Lung (tissue), 11 donors: ENCODE measurements at regions not wholly inside any gene's neighbourhood (a gene's known extent, or its start where the extent isn't known, plus 50 kb on each side); places are given as distances from the start of the nearest gene placed in this dataset.
A peak's percentile ranks its signal among the peaks of the same experiment; 100 is the strongest.

Experiments used
- ATAC-seq: fragments of 200-7000 bp; cut with Tn5 transposase; one replicate; pipeline ENCODE4 v1.9.1; 2020; ENCODE audit warnings: moderate number of reproducible peaks; ENCODE audit not compliant: insufficient read depth, low FRiP score
- DNase-seq, 3 donors: peaks; one replicate each; pipeline ENCODE4 v3.0.0-alpha.2; 2013 to 2017
- H3K27ac ChIP-seq, 2 donors: one replicate each; pipeline ENCODE4 v1.5.1; 2013; ENCODE audit warnings: mild to moderate bottlenecking in 2 of 2, moderate library complexity in 2 of 2, control low read depth in 1 of 2, inconsistent platforms in 1 of 2, low read depth in 1 of 2, low read length in 1 of 2
- H3K27me3 ChIP-seq, 3 donors: one replicate each; pipeline ENCODE4 v1.5.1; 2013; ENCODE audit warnings: low read length in 2 of 3; ENCODE audit not compliant: control insufficient read depth in 3 of 3, insufficient read depth in 3 of 3
- H3K36me3 ChIP-seq, 4 donors: one replicate each; pipeline ENCODE4 v1.5.1; 2013; ENCODE audit warnings: low read length in 4 of 4, mild to moderate bottlenecking in 1 of 4, moderate library complexity in 1 of 4; ENCODE audit not compliant: control insufficient read depth in 4 of 4, insufficient read depth in 4 of 4
- H3K4me1 ChIP-seq, 5 donors: one replicate each; pipeline ENCODE4 v1.5.1; 2013; ENCODE audit warnings: low read length in 5 of 5, mild to moderate bottlenecking in 2 of 5, moderate library complexity in 1 of 5; ENCODE audit not compliant: control insufficient read depth in 5 of 5, insufficient read depth in 5 of 5
- H3K4me3 ChIP-seq: one replicate; pipeline ENCODE4 v1.5.1; 2013; ENCODE audit warnings: mild to moderate bottlenecking, control low read depth, moderate library complexity
- H3K9ac ChIP-seq, 2 donors: one replicate each; pipeline ENCODE4 v1.5.1; 2013; ENCODE audit warnings: low read length in 2 of 2, control low read depth in 1 of 2; ENCODE audit not compliant: insufficient read depth in 1 of 2
- H3K9me3 ChIP-seq, 4 donors: one replicate each; pipeline ENCODE4 v1.5.1; 2013; ENCODE audit warnings: low read length in 3 of 4, mild to moderate bottlenecking in 1 of 4, moderate library complexity in 1 of 4; ENCODE audit not compliant: control insufficient read depth in 4 of 4, insufficient read depth in 3 of 4
- CTCF ChIP-seq: IDR thresholded peaks from 2 replicates; pipeline ENCODE4 v1.5.1; 2012; ENCODE audit warnings: mild to moderate bottlenecking; ENCODE audit errors: control extremely low read depth, extremely low read depth
- WGBS, 2 donors: extraction: QIAGEN DNeasy Blood & Tissue Kit; methylation state at CpG; one replicate each; pipeline ENCODE4 v1.1.7; 2013; 5-methylcytosine and 5-hydroxymethylcytosine counted together
- donor health status: control.
- donor health status: control.
- donor health status: Bipolar disorder and iron deficiency.
- donor health status: healthy.
- donor health status: DM: yes; HTN: yes; CAD: no.

- 32 to 45% methylated on average over 26 of the region's 26 CpGs for WGBS, 2 donors
- ATAC-seq = no peak
- DNase-seq = peak in 1 of 3 donors; percentile 32
- H3K36me3 ChIP-seq = no peaks in the 10 kb centered on the region
- TF ChIP-seq CTCF = no peak
- H3K9me3 ChIP-seq = no peaks in the 10 kb centered on the region
- no peak overlapping the region for H3K4me3 ChIP-seq
- H3K27me3 ChIP-seq = no peaks in the 10 kb centered on the region
- peaks cover 40 to 94% (median 75%) of the 10 kb centered on the region in 5 donors for H3K4me1 ChIP-seq
- peak overlapping the region; percentile 97 to 99 for H3K27ac ChIP-seq
- peak overlapping the region in 1 of 2 donors; percentile 83 for H3K9ac ChIP-seq
Observed at GRCh38 chr1:234722904-234723720, 113.1 kb upstream of the IRF2BP2 start.

- TF ChIP-seq CTCF = no peak
- ATAC-seq = no peak
Observed at GRCh38 chr1:234722270-234722704, 112.3 kb upstream of the IRF2BP2 start.

GRCh38 chr1:234721476-234722269 is 111.7 kb upstream of the IRF2BP2 start:
- Histone ChIP-seq H3K4me3 (no peak overlapping the region), H3K9ac (peak overlapping the region in 1 of 2 donors; percentile 64), H3K27me3 (no peaks in the 10 kb centered on the region), H3K36me3 (no peaks in the 10 kb centered on the region), H3K9me3 (no peaks in the 10 kb centered on the region), H3K4me1 (peaks cover 39 to 94% (median 66%) of the 10 kb centered on the region in 5 donors), H3K27ac (peak overlapping the region; percentile 97 to 99)
- TF ChIP-seq CTCF = no peak
- 27 to 54% methylated on average over 12 of the region's 12 CpGs for WGBS, 2 donors
- DNase-seq (peak; percentile 80 to 98 (median 98)), ATAC-seq (no peak)

More at GRCh38 chr1:234722270-234722704, 112.3 kb upstream of the IRF2BP2 start:
- Histone ChIP-seq H3K4me1 (peaks cover 40 to 94% (median 69%) of the 10 kb centered on the region in 5 donors), H3K27ac (peak overlapping the region; percentile 97 to 99), H3K9ac (peak overlapping the region in 1 of 2 donors; percentile 73), H3K36me3 (no peaks in the 10 kb centered on the region), H3K9me3 (no peaks in the 10 kb centered on the region), H3K4me3 (no peak overlapping the region), H3K27me3 (no peaks in the 10 kb centered on the region)
- WGBS, 2 donors = 24 to 34% methylated on average over 9 of the region's 9 CpGs
- DNase-seq = no peak
